ENCODE measurements at regions not wholly inside any gene's neighbourhood (a gene's known extent, or its start where the extent isn't known, plus 50 kb on each side); places are given as distances from the start of the nearest gene placed in this dataset.
"Not testable (repeated sequence)": the region's sequence is repeated elsewhere in the genome, so short reads cannot be mapped to it uniquely, and the experiment has no call there.

- no peak for DNase-seq
These were observed 122.8 kb upstream of the L3MBTL4 start for GRCh38 chr18:6537475-6537874.

- DNase-seq: not testable (repeated sequence)
These were observed 126.5 kb upstream of the L3MBTL4 start for GRCh38 chr18:6541131-6541679.

GRCh38 chr18:6542296-6542695 lies 127.6 kb upstream of the L3MBTL4 start:
- no peak for DNase-seq

GRCh38 chr18:6543330-6543908 lies 128.7 kb upstream of the L3MBTL4 start:
- DNase-seq: no peak

- DNase-seq: no peak
These were observed 131.5 kb upstream of the L3MBTL4 start for GRCh38 chr18:6546229-6546628.

- no peak for DNase-seq
These were observed 132.8 kb upstream of the L3MBTL4 start for GRCh38 chr18:6547476-6547875.

- DNase-seq: no peak
These were observed 138.7 kb upstream of the L3MBTL4 start for GRCh38 chr18:6553234-6553900.

GRCh38 chr18:6557057-6557769 lies 142.5 kb upstream of the L3MBTL4 start:
- DNase-seq: no peak

GRCh38 chr18:6557770-6558248 lies 143.1 kb upstream of the L3MBTL4 start:
- no peak for DNase-seq

GRCh38 chr18:6558446-6559156 lies 143.9 kb upstream of the L3MBTL4 start:
- no peak for DNase-seq

GRCh38 chr18:6559296-6559695 lies 144.6 kb upstream of the L3MBTL4 start:
- no peak for DNase-seq

GRCh38 chr18:6561016-6561415 lies 146.3 kb upstream of the L3MBTL4 start:
- no peak for DNase-seq

- no peak for DNase-seq
These were observed 146.7 kb upstream of the L3MBTL4 start for GRCh38 chr18:6561420-6561861.

- DNase-seq: no peak
These were observed 147.2 kb upstream of the L3MBTL4 start for GRCh38 chr18:6561862-6562291.

- DNase-seq: no peak
These were observed 149.2 kb upstream of the L3MBTL4 start for GRCh38 chr18:6563896-6564295.

- no peak for DNase-seq
These were observed 150.5 kb upstream of the L3MBTL4 start for GRCh38 chr18:6564950-6565814.

GRCh38 chr18:6565815-6566081 lies 151.0 kb upstream of the L3MBTL4 start:
- DNase-seq: no peak

GRCh38 chr18:6566338-6566911 lies 151.7 kb upstream of the L3MBTL4 start:
- DNase-seq: no peak

- no peak for DNase-seq
These were observed 155.1 kb upstream of the L3MBTL4 start for GRCh38 chr18:6569813-6570212.

GRCh38 chr18:6570581-6571238 lies 156.0 kb upstream of the L3MBTL4 start:
- DNase-seq: no peak

GRCh38 chr18:6571239-6571602 lies 156.5 kb upstream of the L3MBTL4 start:
- DNase-seq: no peak

Data from stimulated activated CD4-positive, alpha-beta T cell treated with anti-CD3 and anti-CD28 coated beads, Interleukin-1b, Interleukin-23, amount 100 ng/mL, for 48 hours (primary cell).